GM23248 (cell line): ENCODE measurements at regions not wholly inside any gene's neighbourhood (a gene's known extent, or its start where the extent isn't known, plus 50 kb on each side); places are given as distances from the start of the nearest gene placed in this dataset.

Experiments
- DNase-seq: peaks from one replicate; pipeline ENCODE4 v3.0.0-alpha.2; 2015
- H2AFZ ChIP-seq: fragments of 200-600 bp; sonication (generic); 2 replicates; pipeline ENCODE4 v1.6.1; 2016; ENCODE audit warnings: antibody characterized with exemption
- H3F3A ChIP-seq: fragments of 200-600 bp; sonication (generic); 2 replicates; pipeline ENCODE4 v1.6.1; 2016; ENCODE audit warnings: mild to moderate bottlenecking, antibody characterized with exemption, mixed run types; ENCODE audit not compliant: insufficient read depth
- H3K27ac ChIP-seq: fragments of 200-600 bp; sonication (generic); 2 replicates; pipeline ENCODE4 v1.5.1; 2016; ENCODE audit warnings: mild to moderate bottlenecking
- H3K27me3 ChIP-seq: fragments of 200-600 bp; sonication (generic); replicated peaks from 2 replicates; pipeline ENCODE4 v1.6.1; 2016; ENCODE audit warnings: mild to moderate bottlenecking; ENCODE audit not compliant: insufficient read depth
- H3K36me3 ChIP-seq: fragments of 200-600 bp; sonication (generic); 2 replicates; pipeline ENCODE4 v1.6.1; 2016; ENCODE audit warnings: low read depth, mild to moderate bottlenecking
- H3K4me1 ChIP-seq: fragments of 200-600 bp; sonication (generic); 2 replicates; pipeline ENCODE4 v1.6.1; 2016; ENCODE audit warnings: mild to moderate bottlenecking; ENCODE audit not compliant: insufficient read depth
- H3K4me2 ChIP-seq: fragments of 200-600 bp; sonication (generic); one replicate; pipeline ENCODE4 v1.6.1; 2016; ENCODE audit warnings: mild to moderate bottlenecking; ENCODE audit not compliant: unreplicated experiment
- H3K4me3 ChIP-seq: fragments of 200-600 bp; sonication (generic); 2 replicates; pipeline ENCODE4 v1.5.1; 2016; ENCODE audit warnings: mild to moderate bottlenecking
- H3K79me2 ChIP-seq: fragments of 200-600 bp; sonication (generic); 2 replicates; pipeline ENCODE4 v1.6.1; 2016; ENCODE audit warnings: mild to moderate bottlenecking; ENCODE audit not compliant: insufficient read depth
- H3K9ac ChIP-seq: fragments of 200-600 bp; sonication (generic); 2 replicates; pipeline ENCODE4 v1.6.1; 2016; ENCODE audit warnings: mild to moderate bottlenecking
- H3K9me2 ChIP-seq: fragments of 200-600 bp; sonication (generic); 2 replicates; pipeline ENCODE4 v1.6.1; 2016; ENCODE audit warnings: mixed run types, mild to moderate bottlenecking, moderate library complexity; ENCODE audit not compliant: insufficient read depth
- H3K9me3 ChIP-seq: fragments of 200-600 bp; sonication (generic); one replicate; pipeline ENCODE4 v1.6.1; 2017; ENCODE audit warnings: low read depth
- H4K20me1 ChIP-seq: fragments of 200-600 bp; sonication (generic); 2 replicates; pipeline ENCODE4 v1.6.0; 2016; ENCODE audit not compliant: insufficient read depth
- EZH2 ChIP-seq: fragments of 200-600 bp; sonication (generic); IDR thresholded peaks from 2 replicates; pipeline ENCODE4 v1.6.1; 2018; ENCODE audit warnings: antibody characterized with exemption, mild to moderate bottlenecking; ENCODE audit not compliant: insufficient read depth, poor library complexity, severe bottlenecking
- EZH2phosphoT487 ChIP-seq: fragments of 200-600 bp; sonication (generic); IDR thresholded peaks from 2 replicates; pipeline ENCODE4 v1.6.1; 2018; ENCODE audit warnings: antibody characterized with exemption, moderate library complexity, mild to moderate bottlenecking, low read depth; ENCODE audit not compliant: insufficient read depth
- WGBS, 2 experiments: methylation state at CpG; one replicate each; pipeline ENCODE4 v1.1.6; 2015 to 2017; ENCODE audit warnings: low lambda C conversion rate in 2 of 2, low coverage in 1 of 2; ENCODE audit errors: missing lambda C conversion rate in 2 of 2; 5-methylcytosine and 5-hydroxymethylcytosine counted together
- in situ Hi-C: fragments of 300-500 bp; cut with MboI; formaldehyde crosslinking; loops from 2 replicates; pipeline ENCODE4 v1.15.0; 2020

GRCh38 chr4:157980158-157980557 lies 192.7 kb downstream of the GASK1B start:
- Histone ChIP-seq H4K20me1 (no peaks in the 10 kb centered on the region), H3K27ac (no peak overlapping the region), H3K79me2 (no peaks in the 10 kb centered on the region), H3K27me3 (0 out of 2 replicates have a peak, but pooled peaks cover 5% of the 10 kb centered on the region), H3K9me3 (no peaks in the 10 kb centered on the region), H3K4me2 (no peak overlapping the region), H3K9ac (no peak overlapping the region), H2AFZ (no peak overlapping the region), H3K4me3 (no peak overlapping the region), H3F3A (no peaks in the 10 kb centered on the region), H3K4me1 (no peaks in the 10 kb centered on the region), H3K9me2 (no peaks in the 10 kb centered on the region), H3K36me3 (no peaks in the 10 kb centered on the region)
- in situ Hi-C loops: no loop called here
- TF ChIP-seq EZH2: no peak
- TF ChIP-seq EZH2phosphoT487: no peak
- DNase-seq: no peak

DNA sequence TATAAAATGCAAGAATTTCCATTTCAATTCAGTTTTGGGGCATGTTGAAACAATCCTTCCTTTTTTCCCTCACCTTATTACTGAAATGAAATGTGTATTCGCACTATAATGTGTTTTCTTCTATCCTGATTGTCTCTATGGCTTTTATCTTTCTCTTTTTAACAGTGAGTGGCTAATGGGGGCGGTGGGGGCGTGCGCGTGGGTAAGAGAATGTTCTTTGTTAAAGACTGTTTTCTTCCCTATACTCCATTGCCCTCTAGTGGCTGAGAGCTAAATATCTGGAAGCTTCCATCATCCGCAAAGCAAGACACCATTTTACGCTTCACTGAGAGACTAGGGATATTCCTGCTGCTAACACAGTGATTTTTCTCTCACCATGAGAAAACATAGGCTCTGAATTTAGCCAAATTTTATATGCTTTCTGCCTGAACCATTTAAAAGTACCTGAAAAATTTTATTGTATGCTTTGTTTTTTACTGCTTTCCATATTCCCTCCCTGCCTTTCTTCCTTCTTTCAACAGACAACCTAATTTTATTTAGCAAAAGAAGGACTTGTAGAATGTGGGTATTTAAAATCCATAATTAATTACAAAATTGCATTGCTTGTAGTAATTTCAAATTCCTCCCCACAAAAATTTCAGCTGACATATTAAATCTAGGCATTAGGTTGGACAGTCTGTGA lies 194.0 kb downstream of the GASK1B start:
- Histone ChIP-seq H3K36me3 (no peaks in the 10 kb centered on the region), H3K4me3 (peak overlapping the region; percentile 67), H4K20me1 (no peaks in the 10 kb centered on the region), H3K27me3 (0 out of 2 replicates have a peak, but pooled peaks cover 5% of the 10 kb centered on the region), H3K27ac (no peak overlapping the region), H3K4me1 (no peaks in the 10 kb centered on the region), H2AFZ (peak overlapping the region; percentile 85), H3K79me2 (no peaks in the 10 kb centered on the region), H3K4me2 (peak overlapping the region; percentile 87), H3F3A (no peaks in the 10 kb centered on the region), H3K9me2 (no peaks in the 10 kb centered on the region), H3K9me3 (no peaks in the 10 kb centered on the region), H3K9ac (peak overlapping the region; percentile 26; the same call in 1 of the 2 replicates)
- 10 to 15% methylated on average over 7 of the region's 7 CpGs for WGBS, 2 experiments
- in situ Hi-C loops: no loop called here
- peak; percentile 66 for DNase-seq
- TF ChIP-seq EZH2 (no peak), EZH2phosphoT487 (no peak)

DNA sequence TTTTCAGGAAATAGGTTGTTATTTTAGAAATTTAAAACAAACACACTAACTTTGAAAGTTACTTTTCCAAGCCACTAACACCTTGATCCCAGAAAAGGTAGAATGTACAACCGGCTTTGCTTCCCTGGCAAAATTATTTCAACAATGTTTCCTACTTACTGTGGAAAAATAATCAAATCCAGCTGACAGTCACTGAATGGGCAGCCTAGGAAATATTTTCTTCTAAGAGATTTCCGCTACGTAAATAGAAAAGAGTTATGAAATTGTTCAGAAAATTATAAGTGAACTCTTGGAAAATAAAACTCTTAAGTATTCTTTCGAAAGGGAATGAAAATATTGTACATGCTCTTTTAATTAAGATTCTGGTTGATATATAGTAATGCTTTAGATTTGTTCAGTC lies 195.7 kb downstream of the GASK1B start:
- in situ Hi-C loops: no loop called here
- 22 to 25% methylated on average over 4 of the region's 4 CpGs for WGBS, 2 experiments
- Histone ChIP-seq H4K20me1 (no peaks in the 10 kb centered on the region), H3K27ac (no peak overlapping the region), H3K4me3 (no peak overlapping the region), H2AFZ (peak overlapping the region; percentile 35), H3K4me2 (no peak overlapping the region), H3F3A (no peaks in the 10 kb centered on the region), H3K36me3 (no peaks in the 10 kb centered on the region), H3K27me3 (0 out of 2 replicates have a peak, but pooled peaks cover 9% of the 10 kb centered on the region), H3K9me2 (no peaks in the 10 kb centered on the region), H3K9me3 (no peaks in the 10 kb centered on the region), H3K9ac (no peak overlapping the region), H3K79me2 (no peaks in the 10 kb centered on the region), H3K4me1 (no peaks in the 10 kb centered on the region)
- peak; percentile 14 for DNase-seq
- TF ChIP-seq EZH2phosphoT487 (no peak), EZH2 (no peak)

- DNase-seq: no peak
- H3K4me3 ChIP-seq: no peak overlapping the region
- in situ Hi-C loops: loop anchor here (25.0 kb wide), 1 partner anchor 1511 kb away; no protein-coding TSS in a partner anchor
- H3K27me3 ChIP-seq: 0 out of 2 replicates have a peak, but pooled peaks cover 9% of the 10 kb centered on the region
- WGBS, 2 experiments: 88 to 90% methylated on average over 5 of the region's 5 CpGs
- H3K4me2 ChIP-seq: no peak overlapping the region
- no peaks in the 10 kb centered on the region for H3K79me2 ChIP-seq
- no peak overlapping the region for H2AFZ ChIP-seq
- TF ChIP-seq EZH2 (no peak), EZH2phosphoT487 (no peak)
- H3K9me3 ChIP-seq: no peaks in the 10 kb centered on the region
- no peaks in the 10 kb centered on the region for H3F3A ChIP-seq
- H4K20me1 ChIP-seq: no peaks in the 10 kb centered on the region
- no peak overlapping the region for H3K27ac ChIP-seq
- no peak overlapping the region for H3K9ac ChIP-seq
- H3K4me1 ChIP-seq: no peaks in the 10 kb centered on the region
- H3K9me2 ChIP-seq: no peaks in the 10 kb centered on the region
- H3K36me3 ChIP-seq: no peaks in the 10 kb centered on the region
These were observed 199.5 kb downstream of the GASK1B start for GRCh38 chr4:157973297-157973696.
